Parathyroid adenoma (tissue), 2 donors: ENCODE measurements at regions not wholly inside any gene's neighbourhood (a gene's known extent, or its start where the extent isn't known, plus 50 kb on each side); places are given as distances from the start of the nearest gene placed in this dataset.

Experiments
- H2AFZ ChIP-seq: fragments of 300-600 bp; sonication (generic); one replicate; pipeline ENCODE4 v1.7.0; 2017; ENCODE audit warnings: antibody characterized with exemption, mild to moderate bottlenecking
- H3K27ac ChIP-seq: fragments of 300-600 bp; sonication (generic); one replicate; pipeline ENCODE4 v1.7.0; 2017
- H3K27me3 ChIP-seq: fragments of 300-600 bp; sonication (generic); one replicate; pipeline ENCODE4 v1.7.0; 2017; ENCODE audit warnings: low read length; ENCODE audit not compliant: control insufficient read depth, insufficient read depth
- H3K36me3 ChIP-seq: fragments of 300-600 bp; sonication (generic); one replicate; pipeline ENCODE4 v1.7.0; 2017; ENCODE audit warnings: low read length; ENCODE audit not compliant: control insufficient read depth, insufficient read depth
- H3K4me1 ChIP-seq: fragments of 300-600 bp; sonication (generic); one replicate; pipeline ENCODE4 v1.7.0; 2017; ENCODE audit warnings: control low read depth
- H3K4me2 ChIP-seq: fragments of 300-600 bp; sonication (generic); one replicate; pipeline ENCODE4 v1.7.0; 2017; ENCODE audit warnings: low read length
- H3K4me3 ChIP-seq: fragments of 300-600 bp; sonication (generic); one replicate; pipeline ENCODE4 v1.7.0; 2017; ENCODE audit warnings: low read depth, low read length
- H3K79me2 ChIP-seq: fragments of 300-600 bp; sonication (generic); one replicate; pipeline ENCODE4 v1.7.0; 2017; ENCODE audit warnings: control low read depth
- H3K9ac ChIP-seq: fragments of 300-600 bp; sonication (generic); one replicate; pipeline ENCODE4 v1.7.0; 2017; ENCODE audit warnings: mild to moderate bottlenecking
- H3K9me3 ChIP-seq: fragments of 300-600 bp; sonication (generic); one replicate; pipeline ENCODE4 v1.7.0; 2017; ENCODE audit warnings: low read length; ENCODE audit not compliant: control insufficient read depth
- TF ChIP-seq, protein P1 (sequence below): fragments of 300-600 bp; sonication (generic); IDR thresholded peaks from one replicate; pipeline ENCODE4 v1.7.0; 2017; ENCODE audit warnings: antibody characterized with exemption, mild to moderate bottlenecking
- donor health status: primary hyperparathyroidism.

DNA sequence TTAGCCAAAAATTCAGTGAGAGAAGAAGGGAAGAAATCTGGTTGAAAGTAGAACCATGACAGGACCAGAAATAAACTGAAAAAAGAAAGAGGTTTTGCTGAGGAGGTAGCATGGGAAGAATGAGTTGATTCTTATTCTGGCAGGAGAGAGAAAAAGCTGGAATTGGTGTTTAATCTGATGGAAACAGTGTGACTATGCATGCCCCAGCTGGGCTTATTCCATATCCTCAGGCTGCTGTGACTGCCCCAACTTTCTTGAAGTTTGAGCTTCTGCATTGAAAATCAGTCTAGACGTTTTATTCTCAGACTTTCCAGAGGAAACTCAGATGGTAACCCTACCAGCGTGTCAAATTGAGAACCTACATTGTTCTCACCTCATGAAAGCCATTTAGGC is 352.5 kb upstream of the DCBLD2 start:
- TF ChIP-seq, protein P1, sequence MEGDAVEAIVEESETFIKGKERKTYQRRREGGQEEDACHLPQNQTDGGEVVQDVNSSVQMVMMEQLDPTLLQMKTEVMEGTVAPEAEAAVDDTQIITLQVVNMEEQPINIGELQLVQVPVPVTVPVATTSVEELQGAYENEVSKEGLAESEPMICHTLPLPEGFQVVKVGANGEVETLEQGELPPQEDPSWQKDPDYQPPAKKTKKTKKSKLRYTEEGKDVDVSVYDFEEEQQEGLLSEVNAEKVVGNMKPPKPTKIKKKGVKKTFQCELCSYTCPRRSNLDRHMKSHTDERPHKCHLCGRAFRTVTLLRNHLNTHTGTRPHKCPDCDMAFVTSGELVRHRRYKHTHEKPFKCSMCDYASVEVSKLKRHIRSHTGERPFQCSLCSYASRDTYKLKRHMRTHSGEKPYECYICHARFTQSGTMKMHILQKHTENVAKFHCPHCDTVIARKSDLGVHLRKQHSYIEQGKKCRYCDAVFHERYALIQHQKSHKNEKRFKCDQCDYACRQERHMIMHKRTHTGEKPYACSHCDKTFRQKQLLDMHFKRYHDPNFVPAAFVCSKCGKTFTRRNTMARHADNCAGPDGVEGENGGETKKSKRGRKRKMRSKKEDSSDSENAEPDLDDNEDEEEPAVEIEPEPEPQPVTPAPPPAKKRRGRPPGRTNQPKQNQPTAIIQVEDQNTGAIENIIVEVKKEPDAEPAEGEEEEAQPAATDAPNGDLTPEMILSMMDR, result no peak
- H3K36me3 ChIP-seq, result no peaks in the 10 kb centered on the region
- no peak overlapping the region for H3K4me3 ChIP-seq
- H3K4me1 ChIP-seq, result peaks cover 34% of the 10 kb centered on the region
- H3K27me3 ChIP-seq, result no peaks in the 10 kb centered on the region
- no peaks in the 10 kb centered on the region for H3K9me3 ChIP-seq
- no peak overlapping the region for H3K4me2 ChIP-seq
- H3K9ac ChIP-seq, result no peak overlapping the region
- H3K27ac ChIP-seq, result no peak overlapping the region
- H3K79me2 ChIP-seq, result no peaks in the 10 kb centered on the region
- peak overlapping the region; percentile 43 for H2AFZ ChIP-seq

DNA sequence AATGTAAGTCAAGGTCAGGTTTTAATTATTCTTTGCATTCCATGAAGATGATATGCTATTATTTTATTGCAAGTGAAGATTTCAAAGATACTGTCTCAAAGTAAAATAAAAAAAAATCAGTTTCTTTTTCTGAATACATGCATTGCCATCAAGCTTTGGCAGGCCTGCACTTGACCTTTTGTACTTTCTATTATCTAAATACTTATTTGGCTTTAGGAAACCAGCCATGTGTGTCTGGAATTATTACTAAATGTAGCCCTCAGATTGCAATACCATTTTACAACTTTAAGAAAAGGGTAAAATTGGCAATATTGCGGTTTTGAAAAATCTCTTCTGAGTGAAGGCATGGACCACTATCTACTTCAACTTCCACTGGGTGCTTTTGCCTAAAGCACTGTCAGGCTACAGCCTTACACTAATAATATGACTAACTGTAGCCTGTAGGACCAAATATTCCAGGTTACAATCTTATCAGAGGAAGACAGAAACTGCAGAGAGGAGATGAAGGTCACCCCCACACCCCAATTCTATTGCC is 349.4 kb upstream of the DCBLD2 start:
- no peak overlapping the region for H3K9ac ChIP-seq
- TF ChIP-seq, protein P1, result no peak
- H3K36me3 ChIP-seq, result no peaks in the 10 kb centered on the region
- peak overlapping the region; percentile 4 for H2AFZ ChIP-seq
- H3K4me1 ChIP-seq, result peaks cover 58% of the 10 kb centered on the region
- no peaks in the 10 kb centered on the region for H3K27me3 ChIP-seq
- H3K9me3 ChIP-seq, result no peaks in the 10 kb centered on the region
- H3K79me2 ChIP-seq, result no peaks in the 10 kb centered on the region
- no peak overlapping the region for H3K4me3 ChIP-seq
- H3K27ac ChIP-seq, result peak overlapping the region; percentile 92
- peak overlapping the region; percentile 48 for H3K4me2 ChIP-seq

DNA sequence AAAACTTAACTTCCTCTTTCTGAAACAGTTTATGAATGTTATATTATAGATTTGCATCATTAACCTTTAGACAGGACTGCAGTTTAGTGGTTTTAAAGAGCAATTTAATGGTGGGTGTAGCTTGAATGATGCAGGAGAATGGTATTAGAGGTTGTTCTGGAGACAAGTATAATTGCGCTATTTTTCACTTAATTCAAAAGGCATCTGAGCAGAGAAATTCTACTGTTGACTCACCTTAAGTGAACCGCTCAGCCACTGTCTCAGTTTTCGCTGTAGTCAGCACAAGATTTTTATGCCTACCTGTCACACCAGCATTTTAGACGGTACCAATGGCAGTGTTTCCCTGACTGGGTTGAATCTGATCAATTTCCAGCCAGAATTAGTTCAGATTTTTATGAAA is 348.8 kb upstream of the DCBLD2 start:
- Histone ChIP-seq H3K27me3 (no peaks in the 10 kb centered on the region), H3K36me3 (no peaks in the 10 kb centered on the region), H3K9me3 (no peaks in the 10 kb centered on the region), H3K27ac (peak overlapping the region; percentile 92), H3K9ac (no peak overlapping the region), H3K4me1 (peaks cover 58% of the 10 kb centered on the region), H3K4me3 (no peak overlapping the region), H3K4me2 (peak overlapping the region; percentile 48), H3K79me2 (no peaks in the 10 kb centered on the region), H2AFZ (peak overlapping the region; percentile 39)
- TF ChIP-seq, protein P1, result no peak

DNA sequence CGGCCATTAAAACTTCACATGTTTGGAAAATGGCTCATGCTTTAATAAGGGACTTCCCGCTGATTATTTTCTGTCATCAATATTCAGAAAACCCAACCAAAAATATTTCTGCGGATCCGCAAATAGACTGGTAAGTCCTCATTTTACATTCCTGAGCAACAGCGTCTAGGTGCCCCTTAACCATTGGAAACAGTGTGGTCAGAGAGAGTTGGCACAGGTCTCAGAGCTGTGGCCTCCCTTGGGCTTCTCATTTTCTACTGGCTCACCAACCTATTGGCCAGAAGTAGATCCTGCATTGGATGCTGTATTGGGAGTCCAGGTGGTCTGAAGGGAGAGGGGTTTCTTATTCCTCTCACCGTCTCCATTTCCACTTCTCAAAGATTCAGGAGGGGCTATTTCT is 348.1 kb upstream of the DCBLD2 start:
- Histone ChIP-seq H3K4me1 (peaks cover 58% of the 10 kb centered on the region), H3K27ac (peak overlapping the region; percentile 92), H3K79me2 (no peaks in the 10 kb centered on the region), H2AFZ (peak overlapping the region; percentile 39), H3K36me3 (no peaks in the 10 kb centered on the region), H3K9ac (no peak overlapping the region), H3K27me3 (no peaks in the 10 kb centered on the region), H3K9me3 (no peaks in the 10 kb centered on the region), H3K4me2 (no peak overlapping the region), H3K4me3 (no peak overlapping the region)
- TF ChIP-seq, protein P1, result no peak

DNA sequence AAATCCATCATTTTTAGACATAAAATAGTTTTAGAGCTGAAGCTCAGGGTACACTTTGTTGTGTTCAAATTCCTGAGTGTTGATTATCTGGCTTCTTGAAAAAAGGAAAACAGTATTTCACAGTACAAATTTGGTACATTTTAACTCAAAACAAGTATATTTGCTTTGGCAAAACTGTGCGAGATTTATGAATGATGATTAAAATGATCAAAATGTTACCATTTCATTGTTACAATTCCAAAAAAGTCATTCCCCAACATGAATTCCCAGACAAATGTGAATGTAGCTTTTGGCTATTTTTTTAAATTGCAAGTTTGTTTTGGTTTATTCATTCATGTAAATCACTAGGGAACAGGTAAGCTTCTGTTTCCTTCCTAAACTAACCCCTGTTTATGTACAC is 347.4 kb upstream of the DCBLD2 start:
- Histone ChIP-seq H3K9ac (no peak overlapping the region), H2AFZ (peak overlapping the region; percentile 56), H3K4me1 (peaks cover 52% of the 10 kb centered on the region), H3K36me3 (no peaks in the 10 kb centered on the region), H3K4me2 (no peak overlapping the region), H3K4me3 (no peak overlapping the region), H3K27ac (peak overlapping the region; percentile 92), H3K79me2 (no peaks in the 10 kb centered on the region), H3K9me3 (no peaks in the 10 kb centered on the region), H3K27me3 (no peaks in the 10 kb centered on the region)
- TF ChIP-seq, protein P1, result no peak
